GM12873 (cell line): ENCODE measurements at regions not wholly inside any gene's neighbourhood (a gene's known extent, or its start where the extent isn't known, plus 50 kb on each side); places are given as distances from the start of the nearest gene placed in this dataset.

Experiments
- CTCF ChIP-seq: IDR thresholded peaks from 2 replicates; pipeline ENCODE4 v1.5.1; 2012; ENCODE audit warnings: low read depth, mild to moderate bottlenecking, moderate library complexity, low read length, control low read depth; ENCODE audit not compliant: insufficient read depth; ENCODE audit errors: missing control alignments

- no peak for TF ChIP-seq CTCF
These were observed 52.5 kb downstream of the KCNF1 start for GRCh38 chr2:10964052-10964790.

GRCh38 chr2:10965241-10965843 is 53.6 kb downstream of the KCNF1 start:
- no peak for TF ChIP-seq CTCF

- no peak for TF ChIP-seq CTCF
These were observed 54.3 kb downstream of the KCNF1 start for GRCh38 chr2:10966056-10966455.

GRCh38 chr2:10966741-10967140 is 55.0 kb downstream of the KCNF1 start:
- TF ChIP-seq CTCF, result no peak

GRCh38 chr2:10968176-10968575 is 56.4 kb downstream of the KCNF1 start:
- no peak for TF ChIP-seq CTCF

GRCh38 chr2:10970666-10971065 is 58.9 kb downstream of the KCNF1 start:
- no peak for TF ChIP-seq CTCF

GRCh38 chr2:10971161-10971887 is 59.6 kb downstream of the KCNF1 start:
- TF ChIP-seq CTCF, result no peak
